NCI-H510A (cell line): ENCODE measurements at regions not wholly inside any gene's neighbourhood (a gene's known extent, or its start where the extent isn't known, plus 50 kb on each side); places are given as distances from the start of the nearest gene placed in this dataset.

ENCODE experiments used
- DNase-seq: peaks from one replicate; lab custom pipeline; 2025; lab: John Stamatoyannopoulos, UW

GRCh38 chr1:29744684-29745490 lies 508.6 kb downstream of the PTPRU start:
- no peak for DNase-seq

GRCh38 chr1:29743931-29744330 lies 507.6 kb downstream of the PTPRU start:
- no peak for DNase-seq

- DNase-seq = no peak
These were observed 506.9 kb downstream of the PTPRU start for GRCh38 chr1:29743264-29743663.

GRCh38 chr1:29739176-29739575 lies 502.9 kb downstream of the PTPRU start:
- no peak for DNase-seq

DNA sequence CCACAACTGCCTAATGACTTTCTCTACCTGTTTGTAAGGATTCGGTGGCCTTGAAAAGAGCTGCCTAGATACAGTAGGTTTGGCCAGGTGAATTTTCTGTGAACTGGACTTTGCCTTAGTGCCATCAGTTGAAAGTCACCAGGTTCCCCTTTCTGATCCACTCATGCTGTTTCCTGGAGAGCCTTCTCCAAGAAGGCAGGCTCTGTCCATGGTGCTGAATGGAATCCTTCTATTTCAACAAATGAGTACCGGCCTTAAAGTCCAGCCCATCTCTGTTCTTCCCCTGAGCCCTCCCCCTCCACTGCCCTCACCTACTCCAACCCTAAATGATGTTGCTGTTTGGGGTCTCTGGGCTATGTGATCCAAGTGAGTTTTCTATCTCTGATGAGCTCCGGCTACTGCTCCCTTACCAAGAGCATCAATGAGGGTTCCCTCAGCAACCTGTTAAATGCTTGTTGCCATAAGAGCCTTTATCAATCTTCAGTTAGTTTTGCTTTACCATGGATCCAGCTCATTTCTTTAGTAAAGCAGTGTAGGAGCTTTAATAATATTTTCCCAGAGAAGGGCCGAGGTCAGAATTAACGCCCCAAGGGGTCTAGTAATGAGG lies 500.4 kb downstream of the PTPRU start:
- DNase-seq = no peak

DNA sequence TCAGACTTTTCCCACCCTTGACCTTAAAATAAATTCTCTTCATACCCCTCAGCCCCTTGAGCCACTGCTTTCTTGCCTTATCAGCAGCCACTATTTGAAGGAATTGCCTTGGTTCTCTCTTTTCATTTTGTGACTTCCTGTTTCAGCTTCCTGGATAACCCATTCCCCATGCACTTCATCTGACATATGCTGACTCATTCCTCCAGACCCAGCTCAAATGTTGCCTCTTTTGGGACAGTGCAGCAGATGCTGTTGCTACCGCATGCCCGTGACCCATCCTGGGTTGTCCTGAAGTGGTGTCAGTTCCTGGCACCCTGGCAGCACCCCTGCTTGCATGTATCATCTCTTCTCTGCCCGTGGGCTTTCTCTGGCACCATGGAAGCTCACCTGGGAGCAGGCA lies 496.1 kb downstream of the PTPRU start:
- DNase-seq = no peak

GRCh38 chr1:29730623-29731022 lies 494.3 kb downstream of the PTPRU start:
- DNase-seq = no peak

DNA sequence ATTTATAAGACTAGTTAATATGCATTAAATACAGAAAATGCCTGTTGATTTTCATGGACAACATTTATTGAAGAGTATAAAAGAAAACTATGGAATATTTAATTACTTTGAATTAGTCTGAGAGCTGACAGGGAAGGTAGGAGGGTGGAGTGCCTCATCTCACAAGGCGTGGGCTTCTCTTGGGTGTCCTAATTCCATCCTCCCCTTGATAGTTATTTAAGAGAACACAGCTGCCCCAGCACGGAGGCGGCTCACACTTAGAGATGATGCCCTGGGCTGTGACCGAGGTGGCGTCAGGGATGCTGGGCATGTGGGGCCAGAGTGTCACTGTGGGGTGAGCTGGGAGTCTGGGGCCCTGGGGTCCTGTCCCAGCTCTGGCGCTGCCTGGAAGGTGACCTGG lies 493.0 kb downstream of the PTPRU start:
- DNase-seq = no peak

- no peak for DNase-seq
These were observed 492.4 kb downstream of the PTPRU start for GRCh38 chr1:29728703-29729102.

DNA sequence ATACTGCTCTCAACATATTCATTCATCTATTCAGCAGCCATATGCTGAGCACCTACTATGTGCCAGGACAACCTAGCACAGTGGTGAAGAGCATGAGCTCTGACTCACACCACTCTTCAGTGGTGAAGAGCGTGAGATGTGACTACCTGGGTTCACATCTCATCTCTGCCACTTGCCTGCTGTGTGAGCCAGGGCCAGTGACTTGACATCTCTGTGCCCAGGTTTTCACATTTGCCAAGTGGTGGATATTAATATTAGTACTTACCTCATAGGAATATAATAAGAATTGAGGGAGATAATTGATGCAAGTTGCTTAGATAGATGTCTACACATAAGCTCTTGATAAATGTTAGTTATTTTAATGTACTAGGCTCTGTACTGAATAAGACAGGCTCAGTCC lies 488.9 kb downstream of the PTPRU start:
- no peak for DNase-seq

DNA sequence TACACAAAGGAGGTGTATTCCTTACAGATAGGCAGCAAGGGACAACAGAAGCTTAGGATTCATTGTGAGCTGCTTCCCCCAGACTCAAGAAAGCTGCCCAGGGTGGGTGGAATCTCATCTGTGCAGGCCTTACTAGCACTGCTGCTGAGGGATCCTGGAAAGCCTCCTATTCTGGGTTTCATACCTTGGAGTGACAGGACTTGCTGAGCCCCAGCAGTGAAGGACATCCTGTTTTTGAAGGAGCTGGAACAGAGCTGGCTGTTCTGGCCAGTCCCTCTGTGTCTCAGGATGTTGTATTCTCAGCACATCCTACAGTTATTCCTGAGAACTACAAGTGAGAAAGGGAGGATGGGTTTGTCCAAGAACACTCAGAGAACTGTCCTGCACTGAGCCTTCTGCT lies 486.3 kb downstream of the PTPRU start:
- no peak for DNase-seq

GRCh38 chr1:29719253-29719652 lies 482.9 kb downstream of the PTPRU start:
- no peak for DNase-seq

GRCh38 chr1:29718791-29719190 lies 482.5 kb downstream of the PTPRU start:
- DNase-seq = no peak

- DNase-seq = no peak
These were observed 480.0 kb downstream of the PTPRU start for GRCh38 chr1:29716306-29716705.

- no peak for DNase-seq
These were observed 477.5 kb downstream of the PTPRU start for GRCh38 chr1:29713857-29714256.

- DNase-seq = no peak
These were observed 476.5 kb downstream of the PTPRU start for GRCh38 chr1:29712801-29713200.

DNA sequence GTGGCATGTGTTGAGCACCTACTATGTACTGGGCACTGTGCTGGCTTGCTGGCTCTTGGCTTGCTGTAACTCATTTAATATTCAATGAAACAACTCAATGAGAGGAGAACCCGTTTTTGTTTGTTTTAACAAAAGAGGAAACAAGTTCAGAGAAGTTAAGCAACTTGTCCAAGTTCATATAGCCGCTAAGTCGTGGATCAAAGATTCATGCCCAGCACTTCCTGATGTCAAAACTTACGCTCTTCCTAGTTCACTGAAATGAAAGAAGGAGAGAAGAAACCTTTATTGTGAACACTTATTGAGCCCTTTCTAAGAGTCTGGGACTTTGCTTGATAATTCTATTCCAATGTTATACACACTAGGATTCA lies 475.9 kb downstream of the PTPRU start:
- no peak for DNase-seq

DNA sequence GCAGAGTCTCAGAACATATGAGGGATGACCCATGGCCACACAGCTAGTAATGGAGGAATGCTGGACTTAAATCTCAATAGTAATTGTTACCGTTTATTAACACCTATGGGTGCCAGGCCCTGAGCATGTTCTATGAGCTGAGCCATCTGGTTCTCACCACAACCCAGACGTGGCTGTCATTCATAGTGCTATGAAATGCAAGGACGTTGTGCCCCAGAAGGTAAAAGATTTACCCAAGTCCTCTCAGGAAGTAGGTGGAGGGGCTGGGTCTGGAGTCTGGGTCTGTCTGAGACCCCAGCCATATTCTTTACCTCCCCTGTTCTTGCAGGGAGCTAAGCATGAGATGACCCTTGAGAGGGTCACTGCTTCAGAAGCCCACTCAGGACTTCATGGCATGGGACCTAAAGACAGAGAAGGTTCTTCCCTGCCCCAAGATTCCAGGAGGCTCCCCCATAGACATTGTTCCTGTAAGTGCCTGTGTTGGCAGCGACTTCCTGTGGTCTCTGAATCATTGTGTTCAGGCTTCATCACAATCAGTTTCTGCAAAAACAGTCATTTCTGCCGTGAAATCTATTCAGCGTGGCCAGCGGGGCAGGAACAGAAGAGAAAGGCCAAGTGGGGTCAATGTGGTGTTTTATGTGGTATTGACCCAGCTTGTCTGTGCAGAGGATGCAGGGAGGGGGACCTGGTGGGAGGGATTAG lies 475.4 kb downstream of the PTPRU start:
- no peak for DNase-seq

- peak; percentile 46 for DNase-seq
These were observed 473.5 kb downstream of the PTPRU start for GRCh38 chr1:29709704-29710280.

DNA sequence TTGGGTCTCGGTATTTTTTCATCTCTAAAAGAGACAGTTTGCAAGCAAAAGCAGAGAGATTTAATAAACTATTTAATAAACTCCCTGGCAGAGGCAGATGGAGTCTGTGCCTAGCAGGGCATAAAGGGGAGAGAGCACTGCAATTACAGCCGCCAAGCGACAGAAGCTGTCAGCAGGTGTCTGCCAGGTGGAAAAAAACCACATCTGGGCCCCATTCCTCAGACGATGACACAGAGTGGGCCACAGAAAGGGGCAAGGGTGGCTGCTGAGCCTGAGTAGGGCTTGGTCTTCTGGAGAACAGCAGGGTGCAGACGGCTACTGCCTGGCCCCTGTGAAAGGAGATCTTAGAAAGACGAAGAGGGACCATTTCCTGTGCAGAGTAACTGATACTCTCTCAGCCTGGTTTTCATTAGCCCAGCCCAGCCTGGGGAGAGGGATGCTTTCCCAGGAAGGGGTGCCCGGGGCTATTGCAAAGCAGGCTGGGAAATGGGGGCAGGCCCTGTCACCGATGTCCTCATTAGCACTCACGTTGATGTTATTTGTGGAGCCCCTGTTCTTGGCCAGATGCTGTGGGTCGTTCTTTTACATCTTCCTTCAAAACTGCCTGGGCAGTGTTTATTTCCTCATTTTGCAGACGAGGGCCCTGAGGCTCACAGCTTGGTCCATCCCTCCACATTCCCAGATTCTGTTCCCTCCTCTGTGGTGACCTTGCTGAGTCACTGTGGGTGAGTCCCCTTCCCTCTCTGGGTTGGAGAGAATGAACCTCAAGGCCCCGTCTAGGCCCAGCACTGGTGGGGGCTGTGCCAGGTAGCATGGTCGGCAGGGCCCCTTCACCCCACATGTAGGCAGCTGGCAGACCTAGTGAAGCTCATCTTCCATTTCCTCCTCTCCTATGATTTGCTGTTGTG lies 472.7 kb downstream of the PTPRU start:
- DNase-seq = no peak

DNA sequence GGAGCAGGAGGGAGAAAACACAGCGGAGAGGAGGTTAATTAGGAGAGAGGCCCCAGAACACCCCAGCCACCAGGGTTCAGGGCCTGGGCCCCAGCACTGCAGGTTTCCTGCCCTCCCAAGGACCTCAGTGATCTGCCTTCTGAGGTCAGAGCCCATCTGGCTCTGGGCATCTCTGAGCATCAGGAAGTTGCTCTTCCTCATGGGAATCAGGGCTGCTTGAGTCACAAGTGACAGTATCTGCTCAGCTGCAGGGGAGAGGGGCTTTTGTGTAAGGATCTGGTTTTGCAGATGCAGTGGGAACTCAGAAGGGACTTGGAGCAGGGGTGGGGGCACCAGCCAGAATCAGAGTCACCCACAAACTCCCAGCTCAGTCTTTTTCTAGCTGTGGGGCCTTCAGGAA lies 472.1 kb downstream of the PTPRU start:
- DNase-seq = no peak

GRCh38 chr1:29707796-29708195 lies 471.5 kb downstream of the PTPRU start:
- DNase-seq = no peak
